NCI-H2196 treated with DMSO at 0.1 percent for 48 hours (cell line): ENCODE measurements at regions not wholly inside any gene's neighbourhood (a gene's known extent, or its start where the extent isn't known, plus 50 kb on each side); places are given as distances from the start of the nearest gene placed in this dataset.
"Not testable (repeated sequence)": the region's sequence is repeated elsewhere in the genome, so short reads cannot be mapped to it uniquely, and the experiment has no call there.

Source experiments
- DNase-seq: peaks from one replicate; lab custom pipeline; 2025; ENCODE audit not compliant: unreplicated experiment; lab: John Stamatoyannopoulos, UW

DNA sequence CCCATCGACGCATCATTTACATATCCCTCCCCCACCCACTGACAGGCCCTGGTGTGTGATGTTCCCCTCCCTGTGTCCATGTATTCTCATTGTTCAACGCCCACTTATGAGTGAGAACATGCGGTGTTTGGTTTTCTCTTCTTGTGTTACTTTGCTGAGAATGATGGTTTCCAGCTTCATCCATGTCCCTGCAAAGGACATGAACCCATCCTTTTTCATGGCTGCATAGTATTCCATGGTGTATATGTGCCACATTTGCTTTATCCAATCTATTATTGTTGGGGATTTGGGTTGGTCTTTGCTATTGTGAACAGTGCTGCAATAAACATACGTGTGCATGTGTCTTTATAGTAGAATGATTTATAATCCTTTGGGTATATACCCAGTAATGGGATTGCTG lies 243.3 kb downstream of the TTC6 start:
- not testable (repeated sequence) for DNase-seq

- not testable (repeated sequence) for DNase-seq
Observed at GRCh38 chr14:37841039-37841438, 245.6 kb downstream of the TTC6 start.

GRCh38 chr14:37842106-37842505 lies 246.7 kb downstream of the TTC6 start:
- no peak for DNase-seq

DNA sequence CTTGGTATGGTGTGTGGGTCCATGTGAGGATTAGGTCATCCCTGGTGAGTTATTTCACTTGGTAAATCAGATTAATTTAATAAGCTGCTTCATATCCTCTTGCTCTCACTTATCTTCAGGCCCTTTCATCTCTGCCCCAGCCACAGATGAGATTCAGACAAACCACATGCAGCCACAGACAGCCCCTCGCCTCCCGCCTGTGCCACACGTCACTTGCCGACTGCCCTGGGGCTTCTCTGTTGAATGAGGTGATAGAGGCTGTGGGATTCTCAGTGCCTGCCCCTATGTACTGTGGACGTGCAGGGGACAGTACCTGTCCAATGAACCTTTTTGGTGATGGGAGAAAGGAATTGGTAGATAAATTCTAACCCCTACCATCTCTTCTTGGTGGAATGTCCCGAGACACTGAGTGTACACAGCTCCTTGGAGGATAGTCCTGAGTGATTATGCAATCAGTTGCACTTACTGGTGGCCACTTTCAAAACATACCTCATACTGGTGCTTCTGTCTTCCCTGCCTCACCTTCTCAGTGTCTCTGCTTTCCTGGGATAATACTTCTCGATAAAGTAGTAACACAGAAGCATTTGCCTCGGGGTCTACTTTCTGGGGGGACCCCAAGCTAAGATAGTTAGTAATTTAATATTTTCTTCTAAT lies 248.7 kb downstream of the TTC6 start:
- DNase-seq, result no peak

DNA sequence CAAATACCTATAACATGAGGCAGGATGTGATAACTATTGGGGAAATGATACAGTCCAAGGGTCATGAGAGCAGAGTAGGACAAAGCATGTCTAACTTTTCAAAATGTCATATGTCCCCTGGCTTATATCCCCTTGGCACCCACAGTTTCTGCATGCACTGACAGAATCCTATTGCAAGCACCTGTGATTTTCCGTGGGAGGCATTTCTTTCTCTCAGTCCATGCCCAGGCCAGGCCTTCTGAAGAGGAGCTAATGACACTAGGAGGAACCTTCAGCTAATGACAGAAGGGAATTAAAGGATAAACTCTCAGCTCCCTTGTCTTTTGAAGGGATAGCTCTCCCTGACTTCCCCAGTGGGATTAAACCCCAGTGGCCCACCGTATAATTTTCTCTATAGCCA lies 249.2 kb downstream of the TTC6 start:
- DNase-seq, result no peak

DNA sequence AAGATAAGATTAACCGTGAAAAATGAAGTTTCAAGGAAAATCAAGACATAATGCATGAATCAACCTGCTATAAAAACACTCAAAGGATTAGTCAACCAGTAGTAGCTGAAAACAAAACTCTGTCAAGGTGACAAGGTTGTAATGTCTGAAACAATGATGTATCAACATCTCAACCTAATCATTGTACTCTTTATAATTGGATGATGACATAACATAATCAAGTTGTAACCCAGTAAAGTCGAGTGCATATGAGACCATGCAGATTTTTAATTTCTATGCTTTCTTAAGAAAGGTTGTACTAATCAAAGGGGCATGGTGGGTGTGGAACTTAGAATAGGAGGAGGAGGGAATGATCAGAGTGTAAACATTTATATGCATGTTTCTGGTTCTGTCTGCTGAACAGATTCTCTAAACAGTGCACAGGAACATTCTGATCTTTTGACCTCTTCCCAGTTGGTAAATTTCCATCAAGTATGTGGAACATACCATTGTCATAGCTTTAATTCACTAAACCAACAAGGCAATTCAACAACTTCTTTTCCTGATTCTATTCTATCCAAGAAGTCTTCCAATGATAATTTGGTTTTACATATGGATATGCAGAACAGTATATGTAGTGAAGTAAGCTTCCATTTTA lies 253.7 kb downstream of the TTC6 start:
- DNase-seq, result no peak

- no peak for DNase-seq
Observed at GRCh38 chr14:37851054-37851453, 255.6 kb downstream of the TTC6 start.

- DNase-seq, result no peak
Observed at GRCh38 chr14:37855871-37856270, 260.4 kb downstream of the TTC6 start.

GRCh38 chr14:37857774-37858266 lies 262.4 kb downstream of the TTC6 start:
- no peak for DNase-seq

DNA sequence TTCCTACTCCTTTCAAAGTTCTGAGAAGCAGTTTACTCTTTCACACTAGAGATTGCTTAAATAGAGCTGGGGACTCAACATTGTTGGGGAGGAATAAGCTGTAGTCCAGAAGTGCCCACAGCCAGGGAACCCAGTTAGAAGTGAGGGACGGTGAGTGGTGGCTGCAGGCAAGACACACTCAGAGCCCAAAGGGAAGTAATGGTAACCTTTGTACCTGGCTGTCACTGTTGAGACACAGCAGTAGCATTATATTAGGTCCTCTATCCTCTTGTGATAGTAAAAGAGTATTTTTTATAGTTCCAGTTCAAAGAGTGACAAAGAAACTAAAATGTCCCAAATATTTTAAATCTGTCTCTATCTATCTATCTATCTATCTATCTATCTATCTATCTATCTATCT lies 263.3 kb downstream of the TTC6 start:
- DNase-seq, result no peak

DNA sequence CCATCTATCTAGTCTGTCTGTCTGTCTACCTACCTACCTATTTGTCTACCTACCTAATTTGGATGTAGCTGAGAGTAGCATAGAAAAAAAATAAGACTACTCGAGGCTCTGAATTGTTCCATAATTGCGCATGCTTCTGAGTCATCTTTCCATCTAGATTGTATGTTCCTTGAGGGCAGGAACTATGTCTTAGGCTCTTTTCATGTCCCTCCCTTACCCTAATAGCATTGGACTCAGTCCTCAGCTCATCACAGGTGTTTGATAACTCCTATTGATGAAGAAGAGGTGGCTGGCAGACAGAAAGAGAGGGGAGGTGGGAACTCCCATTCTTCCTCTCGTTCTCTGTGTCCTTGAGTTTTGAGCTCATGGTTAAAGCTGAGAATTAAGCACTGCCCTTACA lies 263.7 kb downstream of the TTC6 start:
- DNase-seq, result no peak

- no peak for DNase-seq
Observed at GRCh38 chr14:37862263-37862662, 266.8 kb downstream of the TTC6 start.

DNA sequence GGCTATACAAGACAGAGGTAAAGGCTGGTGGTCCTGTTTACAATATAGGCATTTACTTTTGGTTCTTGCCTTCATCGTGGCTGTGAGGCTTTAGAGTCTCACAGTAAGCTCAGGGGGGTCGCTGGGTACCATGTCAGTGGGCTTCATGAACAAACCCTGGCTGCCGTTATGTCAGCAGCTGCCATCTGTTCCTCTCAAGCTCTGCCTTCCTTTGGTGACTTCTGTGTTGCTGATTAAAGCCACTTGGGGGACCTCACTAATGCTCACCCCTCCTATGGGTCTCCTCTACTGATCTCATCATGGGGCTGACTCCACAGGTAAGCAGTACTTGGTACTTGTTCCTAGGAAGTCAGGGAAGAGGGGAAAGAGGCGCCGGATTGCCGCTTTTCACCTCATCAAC lies 268.7 kb downstream of the TTC6 start:
- no peak for DNase-seq

- DNase-seq, result no peak
Observed at GRCh38 chr14:37864861-37865718, 269.7 kb downstream of the TTC6 start.

DNA sequence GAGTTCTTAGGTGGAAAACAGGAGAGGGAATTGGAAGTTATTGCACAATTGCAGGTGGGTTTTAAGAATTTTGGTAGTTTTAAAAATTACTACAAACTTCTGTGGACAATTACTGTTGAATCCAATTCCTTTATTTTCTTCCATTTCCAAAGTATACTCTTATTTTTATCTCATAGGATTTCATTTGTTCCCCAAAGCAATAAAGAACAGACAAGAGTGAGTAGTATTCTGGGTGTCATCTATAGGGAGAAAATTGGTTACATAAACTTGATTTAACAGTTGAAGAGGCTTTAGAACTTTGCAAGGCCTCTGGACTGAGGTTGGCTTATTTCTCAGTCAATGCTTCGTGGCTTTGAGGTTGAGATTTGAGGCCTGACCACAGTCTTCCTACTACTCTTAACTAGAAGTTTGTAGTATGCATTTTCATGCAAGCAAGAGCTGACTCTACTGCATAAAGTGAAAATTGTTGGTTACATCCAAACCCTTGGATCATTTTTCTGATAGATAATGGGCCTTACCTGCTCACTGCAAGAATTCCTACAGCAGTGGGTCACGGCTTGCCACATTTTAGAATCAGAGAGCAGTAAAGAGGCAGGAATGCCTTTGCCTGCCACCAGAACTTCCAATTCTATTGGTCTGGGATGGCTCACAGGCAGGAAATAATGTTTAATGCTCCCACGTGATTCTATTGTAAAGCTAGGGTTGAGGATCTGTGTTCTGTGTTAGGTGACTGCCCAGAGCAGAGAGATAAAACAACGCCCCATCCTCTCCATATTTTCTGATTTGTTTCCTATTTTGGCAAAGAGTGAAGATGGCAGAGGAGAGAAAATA lies 270.5 kb downstream of the TTC6 start:
- DNase-seq, result no peak

DNA sequence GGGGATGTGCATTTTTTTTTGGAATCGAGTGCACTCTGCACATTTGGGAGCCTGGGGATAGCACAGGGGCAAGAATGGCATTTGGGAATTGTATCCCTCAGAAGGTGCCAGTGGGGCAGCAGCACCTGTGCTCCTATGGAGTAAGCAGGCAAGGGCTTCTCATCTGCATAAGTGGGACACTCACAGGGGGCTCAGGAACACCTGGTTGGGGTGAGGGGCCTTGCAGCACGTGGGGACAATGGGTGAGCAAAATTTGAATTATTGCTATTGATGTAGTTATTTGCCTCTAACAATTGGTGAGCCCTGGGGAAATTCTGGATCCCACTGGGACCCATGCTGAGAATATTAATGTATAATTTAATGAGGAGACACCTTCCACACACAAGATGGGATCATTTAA lies 274.2 kb downstream of the TTC6 start:
- DNase-seq, result no peak

DNA sequence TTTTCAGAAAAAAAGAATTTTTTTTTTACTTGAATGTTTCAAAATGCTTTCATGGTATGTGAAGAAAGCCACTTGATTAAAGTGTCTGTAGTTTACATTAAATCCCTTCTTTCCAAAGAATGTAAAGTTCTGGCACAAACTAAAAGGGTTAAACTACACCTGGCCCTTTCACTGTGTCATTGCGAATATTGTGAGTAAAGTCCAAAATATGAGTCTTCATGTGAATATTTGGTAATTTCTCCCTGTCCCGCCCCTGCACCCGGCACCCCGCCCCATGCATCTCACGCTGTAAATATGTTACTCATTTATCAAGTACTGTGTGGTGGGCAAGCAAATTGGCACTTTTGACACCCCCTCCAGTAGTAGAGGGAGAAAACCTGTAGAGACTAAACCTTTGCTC lies 274.7 kb downstream of the TTC6 start:
- no peak for DNase-seq

DNA sequence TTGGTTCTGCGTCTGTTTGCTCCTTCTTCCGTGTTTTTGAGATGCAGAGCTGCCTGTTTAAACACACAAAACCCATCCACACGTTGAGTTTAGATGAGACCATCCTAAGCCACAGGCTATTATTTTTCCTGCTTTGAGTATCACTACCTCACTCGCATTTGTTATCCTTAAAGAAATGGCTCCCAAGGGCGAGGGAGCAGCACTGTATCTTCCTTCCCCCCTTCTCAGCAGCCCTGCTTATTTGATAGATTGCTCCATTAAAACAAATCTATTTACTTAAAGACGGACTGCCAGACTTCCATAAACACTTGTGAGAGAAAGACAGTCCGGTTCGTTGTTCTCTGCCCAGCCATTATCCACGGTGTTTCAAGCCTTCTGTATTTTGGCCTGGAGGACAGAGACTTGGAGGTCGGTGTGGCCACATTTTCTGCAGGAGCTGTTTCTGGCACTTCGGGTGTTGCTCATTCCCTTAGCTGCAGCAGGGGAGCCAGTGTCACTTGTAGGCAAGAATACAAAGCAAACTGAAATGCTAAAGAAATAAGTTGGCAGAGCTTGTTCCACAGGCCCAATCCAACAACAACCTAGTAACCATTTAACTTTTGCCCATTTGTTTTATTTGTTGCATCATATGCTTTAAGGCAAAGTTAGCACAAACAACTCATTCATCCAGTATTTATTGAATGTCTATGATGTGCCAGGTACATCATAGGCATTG lies 275.4 kb downstream of the TTC6 start:
- DNase-seq, result no peak

- not testable (repeated sequence) for DNase-seq
Observed at GRCh38 chr14:37874065-37874428, 278.6 kb downstream of the TTC6 start.

DNA sequence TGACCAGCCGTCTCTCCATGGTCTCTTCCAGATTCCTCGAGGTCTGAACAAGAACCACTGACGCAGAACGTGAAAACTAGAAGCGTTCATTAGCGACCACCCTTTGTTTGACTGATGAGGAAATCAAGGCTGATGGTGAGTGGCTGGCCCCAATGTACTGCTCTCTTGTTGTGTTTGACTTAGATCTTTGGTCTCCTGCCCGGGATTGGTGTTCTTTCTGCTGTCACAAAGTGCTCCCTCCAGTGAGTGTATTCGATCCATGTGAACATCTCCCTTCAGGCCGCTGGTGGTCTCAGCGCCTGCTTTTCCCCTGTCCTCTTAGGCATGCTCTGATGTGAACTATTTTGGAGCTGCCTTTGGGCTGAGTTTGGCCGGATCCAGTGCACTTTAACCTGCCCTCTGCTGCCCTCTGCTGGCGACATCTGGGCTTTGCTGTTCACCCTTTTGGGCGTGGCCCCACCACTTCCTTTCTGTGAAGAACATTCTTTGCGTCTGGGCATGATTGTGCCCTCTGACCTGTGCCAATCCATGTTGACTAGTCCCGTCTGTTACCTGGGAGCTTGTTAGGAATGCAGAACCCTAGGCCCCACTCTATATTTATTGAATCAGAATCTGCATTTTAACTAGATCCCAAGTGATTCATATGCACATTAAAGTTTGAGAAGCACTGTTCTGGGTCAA lies 279.1 kb downstream of the TTC6 start:
- DNase-seq, result peak; percentile 48
